Loucy (cell line): ENCODE measurements at regions not wholly inside any gene's neighbourhood (a gene's known extent, or its start where the extent isn't known, plus 50 kb on each side); places are given as distances from the start of the nearest gene placed in this dataset.

ENCODE experiments used
- H2AFZ ChIP-seq: fragments of 200-600 bp; sonication (generic); 2 replicates; pipeline ENCODE4 v1.6.0; 2016; ENCODE audit warnings: antibody characterized with exemption, mild to moderate bottlenecking, low read length, moderate library complexity
- H3F3A ChIP-seq: fragments of 200-600 bp; 2 replicates; pipeline ENCODE4 v1.6.0; 2016; ENCODE audit warnings: antibody characterized with exemption, low read depth, mild to moderate bottlenecking
- H3K27me3 ChIP-seq: fragments of 200-600 bp; sonication (generic); 2 replicates; pipeline ENCODE4 v1.6.1; 2014; ENCODE audit warnings: low read length, mild to moderate bottlenecking; ENCODE audit not compliant: insufficient read depth, poor library complexity, severe bottlenecking
- H3K36me3 ChIP-seq: fragments of 200-600 bp; sonication (generic); 2 replicates; pipeline ENCODE4 v1.6.1; 2016; ENCODE audit warnings: low read length; ENCODE audit not compliant: insufficient read depth
- H3K4me1 ChIP-seq: fragments of 200-600 bp; sonication (generic); 2 replicates; pipeline ENCODE4 v1.5.1; 2014; ENCODE audit warnings: low read length, mild to moderate bottlenecking; ENCODE audit not compliant: insufficient read depth, poor library complexity, severe bottlenecking
- H3K4me2 ChIP-seq: fragments of 200-600 bp; sonication (generic); 2 replicates; pipeline ENCODE4 v1.6.0; 2014; ENCODE audit warnings: antibody characterized with exemption, low read length, low read depth, mild to moderate bottlenecking; ENCODE audit not compliant: poor library complexity, severe bottlenecking
- H3K4me3 ChIP-seq: fragments of 200-600 bp; sonication (generic); 2 replicates; pipeline ENCODE4 v1.5.1; 2014; ENCODE audit warnings: low read length, mild to moderate bottlenecking, mixed read lengths; ENCODE audit not compliant: poor library complexity, severe bottlenecking
- H3K79me2 ChIP-seq: fragments of 200-600 bp; sonication (generic); 2 replicates; pipeline ENCODE4 v1.6.1; 2014; ENCODE audit warnings: low read length; ENCODE audit not compliant: insufficient read depth
- H3K9ac ChIP-seq: fragments of 200-600 bp; sonication (generic); 2 replicates; pipeline ENCODE4 v1.6.0; 2014; ENCODE audit warnings: mild to moderate bottlenecking, low read depth, low read length, moderate library complexity; ENCODE audit not compliant: poor library complexity, severe bottlenecking
- H3K9me2 ChIP-seq: fragments of 200-600 bp; sonication (generic); replicated peaks from 2 replicates; pipeline ENCODE4 v1.6.1; 2016; ENCODE audit warnings: low read depth, low read length, mixed read lengths
- H3K9me3 ChIP-seq: fragments of 200-600 bp; sonication (generic); 2 replicates; pipeline ENCODE4 v1.6.1; 2014; ENCODE audit warnings: mild to moderate bottlenecking, antibody characterized with exemption, low read length, low read depth; ENCODE audit not compliant: insufficient read depth
- H4K20me1 ChIP-seq: fragments of 200-600 bp; sonication (generic); 2 replicates; pipeline ENCODE4 v1.6.0; 2014; ENCODE audit warnings: antibody characterized with exemption, low read length, mild to moderate bottlenecking; ENCODE audit not compliant: insufficient read depth, poor library complexity, severe bottlenecking
- CTCF ChIP-seq: fragments of 200-600 bp; sonication (generic); conservative IDR thresholded peaks from 2 replicates; pipeline ENCODE4 v1.5.1; 2014; ENCODE audit warnings: mild to moderate bottlenecking, antibody characterized with exemption, low read length
- EZH2phosphoT487 ChIP-seq: fragments of 200-600 bp; IDR thresholded peaks from 2 replicates; pipeline ENCODE4 v1.6.1; 2018; ENCODE audit warnings: antibody characterized with exemption, mild to moderate bottlenecking, moderate library complexity, borderline replicate concordance

- Histone ChIP-seq H3K4me2 (no peak overlapping the region), H2AFZ (no peak overlapping the region), H3K4me1 (no peaks in the 10 kb centered on the region), H3K27me3 (no peaks in the 10 kb centered on the region), H3K9me3 (no peaks in the 10 kb centered on the region), H3K36me3 (no peaks in the 10 kb centered on the region), H3K4me3 (no peak overlapping the region), H3F3A (no peaks in the 10 kb centered on the region), H3K9ac (no peak overlapping the region), H3K9me2 (no peaks in the 10 kb centered on the region), H4K20me1 (no peaks in the 10 kb centered on the region), H3K79me2 (no peaks in the 10 kb centered on the region)
- no peak for TF ChIP-seq CTCF
- no peak for TF ChIP-seq EZH2phosphoT487
Measured at GRCh38 chr7:42380401-42380800, 143.4 kb upstream of the GLI3 start.

- Histone ChIP-seq H3F3A (no peaks in the 10 kb centered on the region), H3K9me3 (no peaks in the 10 kb centered on the region), H3K36me3 (no peaks in the 10 kb centered on the region), H3K4me1 (no peaks in the 10 kb centered on the region), H3K9ac (no peak overlapping the region), H3K4me2 (no peak overlapping the region), H3K9me2 (no peaks in the 10 kb centered on the region), H4K20me1 (no peaks in the 10 kb centered on the region), H3K27me3 (no peaks in the 10 kb centered on the region), H3K79me2 (no peaks in the 10 kb centered on the region), H2AFZ (no peak overlapping the region), H3K4me3 (no peak overlapping the region)
- no peak for TF ChIP-seq EZH2phosphoT487
Measured at GRCh38 chr7:42378149-42378548, 141.1 kb upstream of the GLI3 start.

GRCh38 chr7:42373285-42373684 lies 136.3 kb upstream of the GLI3 start:
- H4K20me1 ChIP-seq: no peaks in the 10 kb centered on the region
- H3K79me2 ChIP-seq: no peaks in the 10 kb centered on the region
- H3K9ac ChIP-seq: no peak overlapping the region
- H3K4me2 ChIP-seq: no peak overlapping the region
- no peak overlapping the region for H2AFZ ChIP-seq
- TF ChIP-seq CTCF (no peak), EZH2phosphoT487 (no peak)
- no peak overlapping the region for H3K4me3 ChIP-seq
- no peaks in the 10 kb centered on the region for H3K9me3 ChIP-seq
- H3K4me1 ChIP-seq: no peaks in the 10 kb centered on the region
- no peaks in the 10 kb centered on the region for H3F3A ChIP-seq
- no peaks in the 10 kb centered on the region for H3K36me3 ChIP-seq
- H3K9me2 ChIP-seq: no peaks in the 10 kb centered on the region
- H3K27me3 ChIP-seq: no peaks in the 10 kb centered on the region

GRCh38 chr7:42372479-42372878 lies 135.5 kb upstream of the GLI3 start:
- TF ChIP-seq EZH2phosphoT487 (no peak), CTCF (no peak)
- Histone ChIP-seq H3K4me3 (no peak overlapping the region), H3K4me1 (no peaks in the 10 kb centered on the region), H2AFZ (no peak overlapping the region), H3K9me3 (no peaks in the 10 kb centered on the region), H3F3A (no peaks in the 10 kb centered on the region), H3K4me2 (no peak overlapping the region), H4K20me1 (no peaks in the 10 kb centered on the region), H3K27me3 (no peaks in the 10 kb centered on the region), H3K36me3 (no peaks in the 10 kb centered on the region), H3K79me2 (no peaks in the 10 kb centered on the region), H3K9me2 (no peaks in the 10 kb centered on the region), H3K9ac (no peak overlapping the region)
